SU-DHL-6 (cell line): ENCODE measurements at regions not wholly inside any gene's neighbourhood (a gene's known extent, or its start where the extent isn't known, plus 50 kb on each side); places are given as distances from the start of the nearest gene placed in this dataset.

Experiments used
- H2AFZ ChIP-seq: fragments of 200-600 bp; sonication (generic); 2 replicates; pipeline ENCODE4 v1.6.1; 2014; ENCODE audit warnings: low read depth, mild to moderate bottlenecking, moderate library complexity, mixed read lengths, antibody characterized with exemption, low read length; ENCODE audit not compliant: severe bottlenecking
- H3F3A ChIP-seq: fragments of 200-600 bp; shearing (Covaris generic); 2 replicates; pipeline ENCODE4 v1.6.0; 2016; ENCODE audit warnings: antibody characterized with exemption, mild to moderate bottlenecking; ENCODE audit not compliant: insufficient read depth
- H3K27ac ChIP-seq: fragments of 200-600 bp; sonication (generic); 2 replicates; pipeline ENCODE4 v1.5.1; 2016; ENCODE audit warnings: low read depth, mild to moderate bottlenecking, low read length, moderate library complexity, mixed read lengths
- H3K27me3 ChIP-seq: fragments of 200-600 bp; sonication (generic), shearing (Covaris generic); 2 replicates; pipeline ENCODE4 v1.6.0; 2014; ENCODE audit warnings: mild to moderate bottlenecking, low read length
- H3K36me3 ChIP-seq: fragments of 200-600 bp; sonication (generic); 2 replicates; pipeline ENCODE4 v1.6.1; 2014; ENCODE audit warnings: mild to moderate bottlenecking, low read length, mixed read lengths
- H3K4me2 ChIP-seq: fragments of 300-600, 200-600 bp; shearing (Covaris generic), sonication (generic); 2 replicates; pipeline ENCODE4 v1.6.0; 2014; ENCODE audit warnings: low read length, low read depth, mild to moderate bottlenecking; ENCODE audit not compliant: poor library complexity, severe bottlenecking
- H3K4me3 ChIP-seq: fragments of 200-600 bp; sonication (generic); 2 replicates; pipeline ENCODE4 v1.5.1; 2014; ENCODE audit warnings: antibody characterized with exemption, low read length, mild to moderate bottlenecking, mixed read lengths; ENCODE audit not compliant: insufficient read depth, poor library complexity, severe bottlenecking
- H3K79me2 ChIP-seq: fragments of 200-600 bp; sonication (generic); 2 replicates; pipeline ENCODE4 v1.6.1; 2014; ENCODE audit warnings: mild to moderate bottlenecking, low read length, moderate library complexity; ENCODE audit not compliant: insufficient read depth
- H3K9ac ChIP-seq: fragments of 200-600 bp; sonication (generic); 2 replicates; pipeline ENCODE4 v1.7.0; 2014; ENCODE audit warnings: mild to moderate bottlenecking, low read length
- H3K9me2 ChIP-seq: fragments of 200-600 bp; sonication (generic); replicated peaks from 2 replicates; pipeline ENCODE4 v1.6.1; 2014; ENCODE audit warnings: low read length; ENCODE audit not compliant: insufficient read depth
- H3K9me3 ChIP-seq: fragments of 200-600 bp; sonication (generic); 2 replicates; pipeline ENCODE4 v1.6.1; 2014; ENCODE audit warnings: low read length, mixed read lengths; ENCODE audit not compliant: insufficient read depth
- H4K20me1 ChIP-seq: fragments of 200-600 bp; sonication (generic); 2 replicates; pipeline ENCODE4 v1.6.1; 2014; ENCODE audit warnings: low read depth, mild to moderate bottlenecking, antibody characterized with exemption, low read length, moderate library complexity, mixed read lengths
- CTCF ChIP-seq: fragments of 200-600 bp; sonication (generic); IDR thresholded peaks from one replicate; pipeline ENCODE4 v1.5.1; 2017; ENCODE audit warnings: antibody characterized with exemption, mild to moderate bottlenecking, low read length, moderate library complexity; ENCODE audit not compliant: insufficient read depth, poor library complexity, severe bottlenecking
- EZH2phosphoT487 ChIP-seq: fragments of 200-600 bp; sonication (generic), shearing (Covaris generic); conservative IDR thresholded peaks from 2 replicates; pipeline ENCODE4 v1.6.1; 2018; ENCODE audit warnings: mild to moderate bottlenecking, antibody characterized with exemption, low read length, moderate library complexity, mixed read lengths

- no peaks in the 10 kb centered on the region for H3K36me3 ChIP-seq
- TF ChIP-seq CTCF (no peak), EZH2phosphoT487 (no peak)
- no peaks in the 10 kb centered on the region for H3K79me2 ChIP-seq
- no peak overlapping the region for H2AFZ ChIP-seq
- no peak overlapping the region for H3K4me3 ChIP-seq
- no peaks in the 10 kb centered on the region for H3K27me3 ChIP-seq
- H3K9me2 ChIP-seq, result no peaks in the 10 kb centered on the region
- H3K9ac ChIP-seq, result no peak overlapping the region
- no peak overlapping the region for H3K4me2 ChIP-seq
- no peaks in the 10 kb centered on the region for H4K20me1 ChIP-seq
- no peaks in the 10 kb centered on the region for H3F3A ChIP-seq
- no peaks in the 10 kb centered on the region for H3K9me3 ChIP-seq
- no peak overlapping the region for H3K27ac ChIP-seq
Measured at GRCh38 chr4:153061971-153062370, 125.8 kb downstream of the FHDC1 start.

GRCh38 chr4:153062652-153063168 lies 126.6 kb downstream of the FHDC1 start:
- Histone ChIP-seq H3K4me2 (no peak overlapping the region), H3K27ac (no peak overlapping the region), H4K20me1 (no peaks in the 10 kb centered on the region), H3K79me2 (no peaks in the 10 kb centered on the region), H3K27me3 (no peaks in the 10 kb centered on the region), H3K9me3 (no peaks in the 10 kb centered on the region), H3K9me2 (no peaks in the 10 kb centered on the region), H3K36me3 (no peaks in the 10 kb centered on the region), H2AFZ (no peak overlapping the region), H3K4me3 (no peak overlapping the region), H3F3A (no peaks in the 10 kb centered on the region), H3K9ac (no peak overlapping the region)
- TF ChIP-seq CTCF (no peak), EZH2phosphoT487 (no peak)

GRCh38 chr4:153063490-153063889 lies 127.4 kb downstream of the FHDC1 start:
- no peaks in the 10 kb centered on the region for H3K9me3 ChIP-seq
- H4K20me1 ChIP-seq, result no peaks in the 10 kb centered on the region
- no peak overlapping the region for H3K9ac ChIP-seq
- H3K27me3 ChIP-seq, result no peaks in the 10 kb centered on the region
- no peak overlapping the region for H3K27ac ChIP-seq
- H3K36me3 ChIP-seq, result no peaks in the 10 kb centered on the region
- H3K9me2 ChIP-seq, result no peaks in the 10 kb centered on the region
- H3K79me2 ChIP-seq, result no peaks in the 10 kb centered on the region
- no peak overlapping the region for H2AFZ ChIP-seq
- H3K4me2 ChIP-seq, result no peak overlapping the region
- H3K4me3 ChIP-seq, result no peak overlapping the region
- no peak for TF ChIP-seq CTCF
- TF ChIP-seq EZH2phosphoT487, result no peak
- no peaks in the 10 kb centered on the region for H3F3A ChIP-seq
